ENCODE measurements at regions not wholly inside any gene's neighbourhood (a gene's known extent, or its start where the extent isn't known, plus 50 kb on each side); places are given as distances from the start of the nearest gene placed in this dataset.

DNA sequence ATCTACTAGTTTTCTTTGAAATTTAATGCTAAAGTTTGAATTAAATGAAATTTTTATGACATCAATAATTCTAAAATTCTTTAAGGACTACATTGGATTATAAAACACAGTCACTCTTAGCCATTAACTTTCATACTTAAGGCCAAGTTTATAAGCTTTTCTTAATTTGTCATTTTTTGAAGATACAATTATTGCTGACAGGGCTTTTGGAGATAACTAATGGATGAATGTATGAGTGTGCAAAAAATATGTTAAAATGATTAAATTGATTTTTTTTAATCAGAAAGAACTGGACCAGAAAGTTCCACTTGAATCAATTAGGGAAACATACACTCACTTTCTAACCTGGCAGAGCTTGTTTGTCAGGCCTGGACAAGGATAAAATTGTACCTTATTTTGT lies 70.3 kb upstream of the CHODL start:
- TF ChIP-seq, protein P1, sequence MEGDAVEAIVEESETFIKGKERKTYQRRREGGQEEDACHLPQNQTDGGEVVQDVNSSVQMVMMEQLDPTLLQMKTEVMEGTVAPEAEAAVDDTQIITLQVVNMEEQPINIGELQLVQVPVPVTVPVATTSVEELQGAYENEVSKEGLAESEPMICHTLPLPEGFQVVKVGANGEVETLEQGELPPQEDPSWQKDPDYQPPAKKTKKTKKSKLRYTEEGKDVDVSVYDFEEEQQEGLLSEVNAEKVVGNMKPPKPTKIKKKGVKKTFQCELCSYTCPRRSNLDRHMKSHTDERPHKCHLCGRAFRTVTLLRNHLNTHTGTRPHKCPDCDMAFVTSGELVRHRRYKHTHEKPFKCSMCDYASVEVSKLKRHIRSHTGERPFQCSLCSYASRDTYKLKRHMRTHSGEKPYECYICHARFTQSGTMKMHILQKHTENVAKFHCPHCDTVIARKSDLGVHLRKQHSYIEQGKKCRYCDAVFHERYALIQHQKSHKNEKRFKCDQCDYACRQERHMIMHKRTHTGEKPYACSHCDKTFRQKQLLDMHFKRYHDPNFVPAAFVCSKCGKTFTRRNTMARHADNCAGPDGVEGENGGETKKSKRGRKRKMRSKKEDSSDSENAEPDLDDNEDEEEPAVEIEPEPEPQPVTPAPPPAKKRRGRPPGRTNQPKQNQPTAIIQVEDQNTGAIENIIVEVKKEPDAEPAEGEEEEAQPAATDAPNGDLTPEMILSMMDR (IDR thresholded peaks at IDR 0.05; ENCODE audit: insufficient read depth, low read length): no peak
- no peak for TF ChIP-seq SPI1 (IDR thresholded peaks at IDR 0.05; ENCODE audit: borderline replicate concordance, low read depth)
- no peak for TF ChIP-seq POLR2AphosphoS5 (IDR thresholded peaks at IDR 0.05; ENCODE audit: low read depth)
- TF ChIP-seq, protein P2, sequence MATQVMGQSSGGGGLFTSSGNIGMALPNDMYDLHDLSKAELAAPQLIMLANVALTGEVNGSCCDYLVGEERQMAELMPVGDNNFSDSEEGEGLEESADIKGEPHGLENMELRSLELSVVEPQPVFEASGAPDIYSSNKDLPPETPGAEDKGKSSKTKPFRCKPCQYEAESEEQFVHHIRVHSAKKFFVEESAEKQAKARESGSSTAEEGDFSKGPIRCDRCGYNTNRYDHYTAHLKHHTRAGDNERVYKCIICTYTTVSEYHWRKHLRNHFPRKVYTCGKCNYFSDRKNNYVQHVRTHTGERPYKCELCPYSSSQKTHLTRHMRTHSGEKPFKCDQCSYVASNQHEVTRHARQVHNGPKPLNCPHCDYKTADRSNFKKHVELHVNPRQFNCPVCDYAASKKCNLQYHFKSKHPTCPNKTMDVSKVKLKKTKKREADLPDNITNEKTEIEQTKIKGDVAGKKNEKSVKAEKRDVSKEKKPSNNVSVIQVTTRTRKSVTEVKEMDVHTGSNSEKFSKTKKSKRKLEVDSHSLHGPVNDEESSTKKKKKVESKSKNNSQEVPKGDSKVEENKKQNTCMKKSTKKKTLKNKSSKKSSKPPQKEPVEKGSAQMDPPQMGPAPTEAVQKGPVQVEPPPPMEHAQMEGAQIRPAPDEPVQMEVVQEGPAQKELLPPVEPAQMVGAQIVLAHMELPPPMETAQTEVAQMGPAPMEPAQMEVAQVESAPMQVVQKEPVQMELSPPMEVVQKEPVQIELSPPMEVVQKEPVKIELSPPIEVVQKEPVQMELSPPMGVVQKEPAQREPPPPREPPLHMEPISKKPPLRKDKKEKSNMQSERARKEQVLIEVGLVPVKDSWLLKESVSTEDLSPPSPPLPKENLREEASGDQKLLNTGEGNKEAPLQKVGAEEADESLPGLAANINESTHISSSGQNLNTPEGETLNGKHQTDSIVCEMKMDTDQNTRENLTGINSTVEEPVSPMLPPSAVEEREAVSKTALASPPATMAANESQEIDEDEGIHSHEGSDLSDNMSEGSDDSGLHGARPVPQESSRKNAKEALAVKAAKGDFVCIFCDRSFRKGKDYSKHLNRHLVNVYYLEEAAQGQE (IDR thresholded peaks at IDR 0.05; ENCODE audit: insufficient replicate concordance, low read depth): no peak
- TF ChIP-seq GABPA (IDR thresholded peaks at IDR 0.05; ENCODE audit: low read depth): no peak

Measured in HL-60 (cell line).